GM12878 (cell line): ENCODE measurements at regions not wholly inside any gene's neighbourhood (a gene's known extent, or its start where the extent isn't known, plus 50 kb on each side); places are given as distances from the start of the nearest gene placed in this dataset.

Experiments
- ATAC-seq: fragments of 200-7000 bp; cut with Tn5 transposase; 3 replicates; pipeline ENCODE4 v1.9.1; 2020; ENCODE audit warnings: mild to moderate bottlenecking, moderate library complexity
- BruUV-seq: library from RNA; stranded (reverse); fragments of 400-500 nt; replicated peaks from 2 replicates; lab custom pipeline; 2021; lab: Mats Ljungman, UMichigan
- CTCF ChIA-PET: fragments of 300-600 bp; sonication (Branson Sonifier 250); formaldehyde crosslinking; extraction: SDS; loops from one replicate; lab custom pipeline; 2021; ENCODE audit warnings: inconsistent platforms; lab: Yijun Ruan, JAX
- POLR2A ChIA-PET: fragments of 350-600 bp; formaldehyde crosslinking; extraction: SDS; loops from one replicate; lab custom pipeline; 2021; ENCODE audit warnings: inconsistent platforms; lab: Charles Lee
- RAD21 ChIA-PET: fragments of 300-600 bp; sonication (Branson Sonifier 250); formaldehyde crosslinking; loops from one replicate; lab custom pipeline; 2023; ENCODE audit warnings: antibody characterized with exemption; ENCODE audit not compliant: unreplicated experiment; lab: Charles Lee
- SMC1A ChIA-PET: fragments of 300-600 bp; sonication (Branson Sonifier 250); formaldehyde crosslinking; loops from one replicate; lab custom pipeline; 2023; ENCODE audit not compliant: unreplicated experiment, uncharacterized antibody; lab: Charles Lee
- DNase-seq: peaks from one replicate; pipeline ENCODE4 v3.0.0-alpha.2; 2011; ENCODE audit warnings: low read depth, low spot score
- FAIRE-seq: peaks from 3 replicates; lab custom pipeline; 2011; peaks lifted over from hg19 to GRCh38; lab: Jason Lieb, UNC
- H2AFZ ChIP-seq: 2 replicates; pipeline ENCODE4 v1.6.0; 2011; ENCODE audit warnings: low read depth, low read length, control low read depth; ENCODE audit not compliant: control insufficient read depth
- H3K27ac ChIP-seq: 2 replicates; pipeline ENCODE4 v1.5.1; 2011; ENCODE audit warnings: control low read depth; ENCODE audit not compliant: control insufficient read depth, insufficient read depth
- H3K27me3 ChIP-seq, 2 experiments: replicated peaks in 1 of 2; 2 replicates each; pipeline versions ENCODE4 v1.6.0 to v1.6.1; 2011; ENCODE audit warnings: low read length in 1 of 2; ENCODE audit not compliant: control insufficient read depth in 2 of 2, insufficient read depth in 2 of 2
- H3K36me3 ChIP-seq, 2 experiments: 2 replicates each; pipeline ENCODE4 v1.5.1; 2011; ENCODE audit warnings: low read length in 1 of 2; ENCODE audit not compliant: control insufficient read depth in 2 of 2, insufficient read depth in 2 of 2
- H3K4me1 ChIP-seq: 2 replicates; pipeline ENCODE4 v1.6.1; 2011; ENCODE audit warnings: mild to moderate bottlenecking, low read length, moderate library complexity, mixed read lengths; ENCODE audit not compliant: control insufficient read depth, insufficient read depth
- H3K4me2 ChIP-seq: 2 replicates; pipeline ENCODE4 v1.6.0; 2011; ENCODE audit warnings: control low read depth; ENCODE audit not compliant: control insufficient read depth, insufficient read depth
- H3K4me3 ChIP-seq: fragments of 200-600 bp; sonication (generic); 2 replicates; pipeline ENCODE4 v1.5.1; 2016
- H3K79me2 ChIP-seq: 2 replicates; pipeline ENCODE4 v1.6.0; 2011; ENCODE audit warnings: low read length; ENCODE audit not compliant: control insufficient read depth, insufficient read depth
- H3K9ac ChIP-seq: 2 replicates; pipeline ENCODE4 v1.8.0; 2011; ENCODE audit warnings: low read length, control low read depth, mixed read lengths; ENCODE audit not compliant: control insufficient read depth, insufficient read depth
- H3K9me3 ChIP-seq: replicated peaks from 3 replicates; pipeline ENCODE4 v1.5.1; 2011; ENCODE audit warnings: mild to moderate bottlenecking, low read length; ENCODE audit not compliant: control insufficient read depth, insufficient read depth
- H4K20me1 ChIP-seq: 2 replicates; pipeline ENCODE4 v1.6.0; 2011; ENCODE audit not compliant: control insufficient read depth, insufficient read depth
- ATF7 ChIP-seq: fragments of 450-650 bp; IDR thresholded peaks from 2 replicates; pipeline ENCODE4 v1.6.1; 2016; ENCODE audit warnings: low read depth, mild to moderate bottlenecking
- CBX5 ChIP-seq: sonication (generic); IDR thresholded peaks from 2 replicates; pipeline ENCODE4 v1.6.1; 2016; ENCODE audit warnings: low read depth, moderate library complexity, mild to moderate bottlenecking, inconsistent platforms
- CHD2 ChIP-seq: IDR thresholded peaks from 2 replicates; pipeline ENCODE4 v1.6.1; 2011; ENCODE audit warnings: low read depth, low read length, improper control_type of control experiment, borderline replicate concordance
- EED ChIP-seq: sonication (generic); IDR thresholded peaks from 2 replicates; pipeline ENCODE4 v1.6.1; 2016; ENCODE audit warnings: antibody characterized with exemption, low read depth
- ETV6 ChIP-seq, 2 experiments: fragments of 450-650 bp in 1 of 2; IDR thresholded peaks in 1 of 2; conservative IDR thresholded peaks in 1 of 2; 2 replicates each; pipeline ENCODE4 v1.6.1; 2014; ENCODE audit warnings: antibody characterized with exemption in 1 of 2, borderline replicate concordance in 1 of 2, low read depth in 1 of 2, mild to moderate bottlenecking in 1 of 2, moderate library complexity in 1 of 2
- KLF5 ChIP-seq: fragments of 450-650 bp; IDR thresholded peaks from 2 replicates; pipeline ENCODE4 v1.6.1; 2014; ENCODE audit warnings: mild to moderate bottlenecking; ENCODE audit not compliant: partially characterized antibody
- MEF2A ChIP-seq: IDR thresholded peaks from 2 replicates; pipeline ENCODE4 v1.6.1; 2011; ENCODE audit warnings: low read depth, mild to moderate bottlenecking, low read length, moderate library complexity; ENCODE audit not compliant: insufficient read depth
- MYC ChIP-seq: IDR thresholded peaks from 2 replicates; pipeline ENCODE4 v1.6.1; 2011; ENCODE audit warnings: mild to moderate bottlenecking, low read length, moderate library complexity, inconsistent platforms; ENCODE audit not compliant: insufficient read depth, insufficient replicate concordance, insufficient read length, severe bottlenecking
- SUZ12 ChIP-seq: fragments of 200-600 bp; sonication (generic); IDR thresholded peaks from one replicate; pipeline ENCODE4 v1.6.1; 2018; ENCODE audit warnings: antibody characterized with exemption, mild to moderate bottlenecking; ENCODE audit not compliant: unreplicated experiment
- ZSCAN29 ChIP-seq: fragments of 450-650 bp; IDR thresholded peaks from 2 replicates; pipeline ENCODE4 v1.6.1; 2017; ENCODE audit warnings: mild to moderate bottlenecking, moderate library complexity
- WGBS: methylation state at CpG from one replicate; pipeline ENCODE4 v1.1.6; 2016; ENCODE audit warnings: low lambda C conversion rate; ENCODE audit not compliant: insufficient replicate concordance, insufficient coverage; ENCODE audit errors: missing lambda C conversion rate; 5-methylcytosine and 5-hydroxymethylcytosine counted together
- in situ Hi-C: fragments of 300-500 bp; cut with MboI; formaldehyde crosslinking; loops from 9 replicates; pipeline ENCODE4 v1.14.3; 2018; ENCODE audit warnings: mixed read lengths
- intact Hi-C: fragments of 100-400 bp; cut with micrococcal nuclease; formaldehyde crosslinking; loops from one replicate; pipeline ENCODE4 v1.14.2; 2022; ENCODE audit not compliant: unreplicated experiment
- TF ChIP-seq, protein P1 (sequence below): IDR thresholded peaks from 2 replicates; pipeline ENCODE4 v1.6.1; 2011; ENCODE audit warnings: low read depth, low read length, improper control_type of control experiment, borderline replicate concordance
- TF ChIP-seq, protein P2 (sequence below): fragments of 450-650 bp; conservative IDR thresholded peaks from 2 replicates; pipeline ENCODE4 v1.6.1; 2017; ENCODE audit warnings: mild to moderate bottlenecking, moderate library complexity
- TF ChIP-seq, protein P3 (sequence below): fragments of 150-350 bp; IDR thresholded peaks from 2 replicates; pipeline ENCODE4 v1.6.1; 2014; ENCODE audit warnings: mild to moderate bottlenecking, low read depth, low read length

DNA sequence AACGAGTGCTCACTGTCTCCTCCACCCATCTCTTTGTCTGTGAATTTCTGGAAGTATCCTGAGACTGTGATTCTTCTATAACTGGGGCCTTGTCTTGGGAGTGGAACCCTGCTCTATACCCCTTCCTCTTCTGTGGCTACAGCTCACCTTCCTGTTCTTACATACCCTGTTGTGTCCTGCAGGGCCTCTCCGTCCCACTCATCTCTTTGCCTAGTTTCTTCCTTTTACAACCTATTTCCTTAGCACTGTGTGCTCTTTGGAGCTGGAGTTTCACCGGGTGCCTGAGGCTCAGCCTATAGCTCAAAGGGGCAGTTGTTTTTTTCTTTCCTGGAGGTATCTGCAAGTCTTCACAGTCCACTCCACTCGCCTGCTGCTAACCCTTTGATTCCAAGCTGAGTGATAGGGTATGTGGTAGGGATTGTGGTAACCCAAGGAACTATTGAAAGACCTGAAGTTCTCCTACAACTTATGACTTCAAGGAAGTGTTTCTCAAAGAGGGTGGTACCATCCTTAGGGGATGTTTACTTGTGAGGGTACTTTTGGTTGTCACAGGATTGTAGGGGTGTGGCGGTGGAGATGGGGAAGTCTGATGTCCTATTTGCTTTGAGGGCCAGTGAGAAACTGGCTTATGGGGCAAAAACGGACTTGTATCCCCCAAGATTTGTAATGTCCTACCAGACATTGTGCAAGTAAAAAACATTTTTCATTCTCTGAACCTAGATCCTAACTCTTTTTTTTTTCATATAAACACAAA, 66.6 kb upstream of the ARL8B start (continued):
- TF ChIP-seq, protein P1, sequence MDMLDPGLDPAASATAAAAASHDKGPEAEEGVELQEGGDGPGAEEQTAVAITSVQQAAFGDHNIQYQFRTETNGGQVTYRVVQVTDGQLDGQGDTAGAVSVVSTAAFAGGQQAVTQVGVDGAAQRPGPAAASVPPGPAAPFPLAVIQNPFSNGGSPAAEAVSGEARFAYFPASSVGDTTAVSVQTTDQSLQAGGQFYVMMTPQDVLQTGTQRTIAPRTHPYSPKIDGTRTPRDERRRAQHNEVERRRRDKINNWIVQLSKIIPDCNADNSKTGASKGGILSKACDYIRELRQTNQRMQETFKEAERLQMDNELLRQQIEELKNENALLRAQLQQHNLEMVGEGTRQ, result no peak
- TF ChIP-seq MYC (no peak), SUZ12 (no peak), MEF2A (no peak), ETV6 (conservative IDR thresholded peaks at IDR 0.05 in 1 of 2, IDR thresholded peaks at IDR 0.05 in 1 of 2; ENCODE audit: borderline replicate concordance in 1 of 2, low read depth in 1 of 2) (0 out of 4 replicates have a peak, but pooled peaks of 1 of the 2 experiments have one; percentile 38)
- TF ChIP-seq, all 136 proteins: peak for 3

DNA sequence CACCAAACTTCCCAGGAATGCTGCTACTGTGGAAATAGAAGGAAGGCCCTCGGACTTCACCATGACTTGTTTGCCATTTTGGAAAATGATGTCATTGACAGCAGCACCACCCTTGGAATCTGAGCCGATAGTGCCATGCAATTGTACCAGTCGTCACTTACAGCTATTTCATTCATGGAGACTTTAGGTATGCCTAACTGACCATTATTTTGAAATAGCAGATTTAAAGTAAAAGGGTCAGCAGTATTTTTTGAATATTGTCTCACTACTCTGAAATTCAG, 66.0 kb upstream of the ARL8B start:
- Histone ChIP-seq H3K79me2 (no peaks in the 10 kb centered on the region), H2AFZ (no peak overlapping the region), H3K4me2 (no peak overlapping the region), H3K27ac (no peak overlapping the region), H3K9me3 (no peaks in the 10 kb centered on the region; the same call in 2 of the 3 replicates), H3K9ac (no peak overlapping the region), H3K27me3 (no peaks in the 10 kb centered on the region), H3K36me3 (no peaks in the 10 kb centered on the region), H4K20me1 (no peaks in the 10 kb centered on the region), H3K4me1 (peaks cover 44% of the 10 kb centered on the region), H3K4me3 (no peak overlapping the region)
- BruUV-seq, result no TSS peak
- ChIA-PET RAD21 (interaction anchor here (1.0 to 10.7 kb wide), 10 partner anchors 17 to 343 kb away, joined by 3 to 231 read pairs (median 56); partner anchors contain the start of gene BHLHE40), CTCF (interaction anchor here (0.5 to 11.7 kb wide), 13 partner anchors 28 to 549 kb away, joined by 3 to 201 read pairs (median 4); no protein-coding TSS in a partner anchor), SMC1A (interaction anchor here (0.6 to 14.1 kb wide), 13 partner anchors 18 to 342 kb away, joined by 3 to 203 read pairs (median 7); partner anchors contain the start of gene BHLHE40), POLR2A (interaction anchor here (0.6 to 3.8 kb wide), 10 partner anchors 19 to 345 kb away, joined by 3 to 20 read pairs (median 8); no protein-coding TSS in a partner anchor)
- in situ Hi-C loops (loop anchor here (5.0 kb wide), 1 partner anchor 339 kb away; no protein-coding TSS in a partner anchor), intact Hi-C loops (loop anchor here (2.0 to 10.0 kb wide), 5 partner anchors 27 to 701 kb away; no protein-coding TSS in a partner anchor)
- ATAC-seq (no peak), FAIRE-seq (no peak), DNase-seq (no peak)
- 65% methylated on average over 3 of the region's 3 CpGs for WGBS
- no peak for TF ChIP-seq KLF5
- TF ChIP-seq, protein P2, sequence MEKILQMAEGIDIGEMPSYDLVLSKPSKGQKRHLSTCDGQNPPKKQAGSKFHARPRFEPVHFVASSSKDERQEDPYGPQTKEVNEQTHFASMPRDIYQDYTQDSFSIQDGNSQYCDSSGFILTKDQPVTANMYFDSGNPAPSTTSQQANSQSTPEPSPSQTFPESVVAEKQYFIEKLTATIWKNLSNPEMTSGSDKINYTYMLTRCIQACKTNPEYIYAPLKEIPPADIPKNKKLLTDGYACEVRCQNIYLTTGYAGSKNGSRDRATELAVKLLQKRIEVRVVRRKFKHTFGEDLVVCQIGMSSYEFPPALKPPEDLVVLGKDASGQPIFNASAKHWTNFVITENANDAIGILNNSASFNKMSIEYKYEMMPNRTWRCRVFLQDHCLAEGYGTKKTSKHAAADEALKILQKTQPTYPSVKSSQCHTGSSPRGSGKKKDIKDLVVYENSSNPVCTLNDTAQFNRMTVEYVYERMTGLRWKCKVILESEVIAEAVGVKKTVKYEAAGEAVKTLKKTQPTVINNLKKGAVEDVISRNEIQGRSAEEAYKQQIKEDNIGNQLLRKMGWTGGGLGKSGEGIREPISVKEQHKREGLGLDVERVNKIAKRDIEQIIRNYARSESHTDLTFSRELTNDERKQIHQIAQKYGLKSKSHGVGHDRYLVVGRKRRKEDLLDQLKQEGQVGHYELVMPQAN, result no peak
- no peak for TF ChIP-seq ZSCAN29
- no peak for TF ChIP-seq CHD2
- TF ChIP-seq, protein P3, sequence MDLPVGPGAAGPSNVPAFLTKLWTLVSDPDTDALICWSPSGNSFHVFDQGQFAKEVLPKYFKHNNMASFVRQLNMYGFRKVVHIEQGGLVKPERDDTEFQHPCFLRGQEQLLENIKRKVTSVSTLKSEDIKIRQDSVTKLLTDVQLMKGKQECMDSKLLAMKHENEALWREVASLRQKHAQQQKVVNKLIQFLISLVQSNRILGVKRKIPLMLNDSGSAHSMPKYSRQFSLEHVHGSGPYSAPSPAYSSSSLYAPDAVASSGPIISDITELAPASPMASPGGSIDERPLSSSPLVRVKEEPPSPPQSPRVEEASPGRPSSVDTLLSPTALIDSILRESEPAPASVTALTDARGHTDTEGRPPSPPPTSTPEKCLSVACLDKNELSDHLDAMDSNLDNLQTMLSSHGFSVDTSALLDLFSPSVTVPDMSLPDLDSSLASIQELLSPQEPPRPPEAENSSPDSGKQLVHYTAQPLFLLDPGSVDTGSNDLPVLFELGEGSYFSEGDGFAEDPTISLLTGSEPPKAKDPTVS, result no peak
- TF ChIP-seq EED, result no peak
- TF ChIP-seq ATF7, result no peak
- TF ChIP-seq CBX5, result no peak
